DND-41 (cell line): ENCODE measurements at regions not wholly inside any gene's neighbourhood (a gene's known extent, or its start where the extent isn't known, plus 50 kb on each side); places are given as distances from the start of the nearest gene placed in this dataset.

Experiments
- ATAC-seq: fragments of 200-7000 bp; cut with Tn5 transposase; 3 replicates; pipeline ENCODE4 v1.9.1; 2021; ENCODE audit warnings: low read depth; ENCODE audit not compliant: insufficient read depth
- DNase-seq: peaks from one replicate; pipeline ENCODE4 v3.0.0-alpha.2; 2020
- H2AFZ ChIP-seq: 2 replicates; pipeline ENCODE4 v1.6.0; 2012; ENCODE audit warnings: low read depth, low read length
- H3K27ac ChIP-seq: 2 replicates; pipeline ENCODE4 v1.5.1; 2012; ENCODE audit warnings: low read length, inconsistent platforms
- H3K27me3 ChIP-seq: fragments of 200-600 bp; sonication (generic); 2 replicates; pipeline ENCODE4 v1.6.0; 2012; ENCODE audit warnings: low read length, mild to moderate bottlenecking, inconsistent platforms; ENCODE audit not compliant: insufficient read depth, poor library complexity
- H3K36me3 ChIP-seq: 2 replicates; pipeline ENCODE4 v1.5.1; 2012; ENCODE audit warnings: low read length, inconsistent platforms; ENCODE audit not compliant: insufficient read depth
- H3K4me1 ChIP-seq: 2 replicates; pipeline ENCODE4 v1.5.1; 2012; ENCODE audit warnings: mild to moderate bottlenecking, low read length; ENCODE audit not compliant: insufficient read depth
- H3K4me2 ChIP-seq: 2 replicates; pipeline ENCODE4 v1.6.0; 2012; ENCODE audit warnings: mild to moderate bottlenecking, moderate library complexity, low read length, inconsistent platforms; ENCODE audit not compliant: insufficient read depth
- H3K4me3 ChIP-seq, 2 experiments: fragments of 200-600 bp in 1 of 2; shearing (Covaris generic) in 1 of 2; 2 replicates each; pipeline ENCODE4 v1.5.1; 2012 to 2016; ENCODE audit warnings: inconsistent platforms in 2 of 2, low read length in 2 of 2, mild to moderate bottlenecking in 2 of 2, low read depth in 1 of 2, moderate library complexity in 1 of 2
- H3K79me2 ChIP-seq: 2 replicates; pipeline ENCODE4 v1.6.0; 2012; ENCODE audit warnings: low read length, inconsistent platforms; ENCODE audit not compliant: insufficient read depth
- H3K9ac ChIP-seq: 2 replicates; pipeline ENCODE4 v1.6.0; 2012; ENCODE audit warnings: low read depth, mild to moderate bottlenecking, inconsistent platforms, low read length, moderate library complexity
- H3K9me3 ChIP-seq: 2 replicates; pipeline ENCODE4 v1.5.1; 2012; ENCODE audit warnings: low read length, moderate library complexity, mild to moderate bottlenecking, inconsistent platforms; ENCODE audit not compliant: insufficient read depth, severe bottlenecking
- H4K20me1 ChIP-seq: 2 replicates; pipeline ENCODE4 v1.6.0; 2012; ENCODE audit warnings: low read length; ENCODE audit not compliant: insufficient read depth
- CTCF ChIP-seq: IDR thresholded peaks from 2 replicates; pipeline ENCODE4 v1.5.1; 2012; ENCODE audit warnings: borderline replicate concordance, low read length, moderate library complexity, mild to moderate bottlenecking; ENCODE audit not compliant: poor library complexity, severe bottlenecking; ENCODE audit errors: extremely low read depth
- EZH2 ChIP-seq: IDR thresholded peaks from 3 replicates; pipeline ENCODE4 v1.6.1; 2012; ENCODE audit warnings: borderline replicate concordance, low read depth, mild to moderate bottlenecking, moderate library complexity, low read length, inconsistent platforms; ENCODE audit not compliant: severe bottlenecking

GRCh38 chr16:65421596-65421995 lies 299.7 kb upstream of the CDH11 start:
- no peaks in the 10 kb centered on the region for H4K20me1 ChIP-seq
- DNase-seq (no peak), ATAC-seq (no peak)
- no peak overlapping the region for H2AFZ ChIP-seq
- H3K79me2 ChIP-seq, result no peaks in the 10 kb centered on the region
- H3K4me3 ChIP-seq, result no peak overlapping the region
- no peak overlapping the region for H3K27ac ChIP-seq
- no peaks in the 10 kb centered on the region for H3K27me3 ChIP-seq
- no peak overlapping the region for H3K4me2 ChIP-seq
- TF ChIP-seq CTCF, result no peak
- TF ChIP-seq EZH2, result no peak
- H3K36me3 ChIP-seq, result no peaks in the 10 kb centered on the region
- no peaks in the 10 kb centered on the region for H3K4me1 ChIP-seq
- H3K9me3 ChIP-seq, result no peaks in the 10 kb centered on the region
- no peak overlapping the region for H3K9ac ChIP-seq

GRCh38 chr16:65418435-65418834 lies 296.6 kb upstream of the CDH11 start:
- Histone ChIP-seq H2AFZ (no peak overlapping the region), H3K36me3 (no peaks in the 10 kb centered on the region), H3K9ac (no peak overlapping the region), H3K27me3 (no peaks in the 10 kb centered on the region), H3K79me2 (no peaks in the 10 kb centered on the region), H3K9me3 (no peaks in the 10 kb centered on the region), H3K4me1 (no peaks in the 10 kb centered on the region), H3K4me2 (no peak overlapping the region), H4K20me1 (no peaks in the 10 kb centered on the region), H3K27ac (no peak overlapping the region), H3K4me3 (no peak overlapping the region)
- DNase-seq (no peak), ATAC-seq (no peak)
- TF ChIP-seq EZH2 (no peak), CTCF (no peak)

GRCh38 chr16:65415460-65415859 lies 293.6 kb upstream of the CDH11 start:
- Histone ChIP-seq H3K27ac (no peak overlapping the region), H3K9ac (no peak overlapping the region), H3K9me3 (no peaks in the 10 kb centered on the region), H4K20me1 (no peaks in the 10 kb centered on the region), H3K4me3 (no peak overlapping the region), H3K27me3 (no peaks in the 10 kb centered on the region), H3K36me3 (no peaks in the 10 kb centered on the region), H3K79me2 (no peaks in the 10 kb centered on the region), H3K4me1 (no peaks in the 10 kb centered on the region), H3K4me2 (no peak overlapping the region), H2AFZ (no peak overlapping the region)
- TF ChIP-seq CTCF (no peak), EZH2 (no peak)
- ATAC-seq, result no peak
- DNase-seq, result no peak
